Hepatocyte (in vitro differentiated cells): ENCODE measurements at regions not wholly inside any gene's neighbourhood (a gene's known extent, or its start where the extent isn't known, plus 50 kb on each side); places are given as distances from the start of the nearest gene placed in this dataset.

Experiments used
- CTCF ChIP-seq: fragments of 200-600 bp; sonication (generic); IDR thresholded peaks from 2 replicates; pipeline ENCODE4 v1.5.1; 2016; ENCODE audit warnings: antibody characterized with exemption, mild to moderate bottlenecking; ENCODE audit not compliant: poor library complexity
- EZH2 ChIP-seq: fragments of 200-600 bp; sonication (generic); IDR thresholded peaks from 2 replicates; pipeline ENCODE4 v1.6.1; 2016; ENCODE audit warnings: antibody characterized with exemption, mild to moderate bottlenecking, borderline replicate concordance
- EZH2phosphoT487 ChIP-seq: fragments of 200-600 bp; sonication (generic); IDR thresholded peaks from one replicate; pipeline ENCODE4 v1.6.1; 2018; ENCODE audit warnings: antibody characterized with exemption, mild to moderate bottlenecking, low read depth, moderate library complexity; ENCODE audit not compliant: unreplicated experiment, severe bottlenecking

GRCh38 chr10:127798111-127798510 is 61.1 kb downstream of the FOXI2 start:
- no peak for TF ChIP-seq EZH2
- TF ChIP-seq CTCF = no peak
- no peak for TF ChIP-seq EZH2phosphoT487
